NB4 (cell line): ENCODE measurements at regions not wholly inside any gene's neighbourhood (a gene's known extent, or its start where the extent isn't known, plus 50 kb on each side); places are given as distances from the start of the nearest gene placed in this dataset.

Experiments
- MYC ChIP-seq: IDR thresholded peaks from 2 replicates; pipeline ENCODE4 v1.6.1; 2011; ENCODE audit warnings: low read depth, low read length
- TF ChIP-seq, protein P1 (sequence below): IDR thresholded peaks from one replicate; pipeline ENCODE4 v1.5.1; 2012; ENCODE audit warnings: low read depth, low read length

GRCh38 chr6:21869085-21869771 is 275.7 kb downstream of the SOX4 start:
- TF ChIP-seq, protein P1, sequence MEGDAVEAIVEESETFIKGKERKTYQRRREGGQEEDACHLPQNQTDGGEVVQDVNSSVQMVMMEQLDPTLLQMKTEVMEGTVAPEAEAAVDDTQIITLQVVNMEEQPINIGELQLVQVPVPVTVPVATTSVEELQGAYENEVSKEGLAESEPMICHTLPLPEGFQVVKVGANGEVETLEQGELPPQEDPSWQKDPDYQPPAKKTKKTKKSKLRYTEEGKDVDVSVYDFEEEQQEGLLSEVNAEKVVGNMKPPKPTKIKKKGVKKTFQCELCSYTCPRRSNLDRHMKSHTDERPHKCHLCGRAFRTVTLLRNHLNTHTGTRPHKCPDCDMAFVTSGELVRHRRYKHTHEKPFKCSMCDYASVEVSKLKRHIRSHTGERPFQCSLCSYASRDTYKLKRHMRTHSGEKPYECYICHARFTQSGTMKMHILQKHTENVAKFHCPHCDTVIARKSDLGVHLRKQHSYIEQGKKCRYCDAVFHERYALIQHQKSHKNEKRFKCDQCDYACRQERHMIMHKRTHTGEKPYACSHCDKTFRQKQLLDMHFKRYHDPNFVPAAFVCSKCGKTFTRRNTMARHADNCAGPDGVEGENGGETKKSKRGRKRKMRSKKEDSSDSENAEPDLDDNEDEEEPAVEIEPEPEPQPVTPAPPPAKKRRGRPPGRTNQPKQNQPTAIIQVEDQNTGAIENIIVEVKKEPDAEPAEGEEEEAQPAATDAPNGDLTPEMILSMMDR, result no peak
- no peak for TF ChIP-seq MYC
